Amniotic stem cell (primary cell): ENCODE measurements at regions not wholly inside any gene's neighbourhood (a gene's known extent, or its start where the extent isn't known, plus 50 kb on each side); places are given as distances from the start of the nearest gene placed in this dataset.

Source experiments
- DNase-seq: peaks from one replicate; lab custom pipeline; 2025; lab: John Stamatoyannopoulos, UW

- DNase-seq = peak; percentile 48
Measured at GRCh38 chr15:25504307-25504706, 65.5 kb upstream of the UBE3A start.

GRCh38 chr15:25501828-25502446 lies 63.1 kb upstream of the UBE3A start:
- no peak for DNase-seq

GRCh38 chr15:25498835-25499234 lies 60.0 kb upstream of the UBE3A start:
- no peak for DNase-seq

GRCh38 chr15:25497934-25498333 lies 59.1 kb upstream of the UBE3A start:
- no peak for DNase-seq

- DNase-seq = no peak
Measured at GRCh38 chr15:25493823-25494526, 55.2 kb upstream of the UBE3A start.

GRCh38 chr15:25492315-25492714 lies 53.5 kb upstream of the UBE3A start:
- DNase-seq = no peak
